ENCODE measurements at regions not wholly inside any gene's neighbourhood (a gene's known extent, or its start where the extent isn't known, plus 50 kb on each side); places are given as distances from the start of the nearest gene placed in this dataset.

GRCh38 chr17:73769479-73769878, 125.2 kb upstream of the SDK2 start:
- H3K23me2 ChIP-seq (ENCODE audit: low read depth, low read length), result no peaks in the 10 kb centered on the region
- no peak overlapping the region for H3K4ac ChIP-seq (replicated peaks; ENCODE audit: insufficient read length, low read depth, low read length)
- no peak for DNase-seq (ENCODE audit: low read depth in 1 of 2, low spot score in 2 of 2)
- CTCF ChIA-PET (ENCODE audit: partially characterized antibody), result interaction anchor here (6.0 kb wide), 1 partner anchor 14 kb away, joined by 28 read pairs; no protein-coding TSS in a partner anchor
- FAIRE-seq, result no peak
- H2AK5ac ChIP-seq (ENCODE audit: low read depth, low read length), result no peak overlapping the region
- H3K79me1 ChIP-seq (ENCODE audit: low read depth, low read length), result no peaks in the 10 kb centered on the region
- no peaks in the 10 kb centered on the region for H3K9me3 ChIP-seq (ENCODE audit: insufficient read depth in 2 of 2, low read depth in 1 of 2, low read length in 1 of 2)
- H3K36me3 ChIP-seq (ENCODE audit: control insufficient read depth in 2 of 4, insufficient read depth in 4 of 4, low read length in 3 of 4), result no peaks in the 10 kb centered on the region
- TF ChIP-seq RXRA (IDR thresholded peaks at IDR 0.05; ENCODE audit: insufficient read depth, low read depth, low read length) (no peak), KDM4A (IDR thresholded peaks at IDR 0.05; ENCODE audit: low read depth, low read length, severe bottlenecking) (no peak), POLR2AphosphoS5 (IDR thresholded peaks at IDR 0.05; ENCODE audit: low read depth, low read length) (no peak)
- no peak overlapping the region for H3K23ac ChIP-seq (ENCODE audit: insufficient read length)
- no peaks in the 10 kb centered on the region for H3K79me2 ChIP-seq (ENCODE audit: control insufficient read depth in 1 of 2, insufficient read depth in 2 of 2, low read length in 2 of 2)
- H2BK20ac ChIP-seq (ENCODE audit: low read length), result no peak overlapping the region
- WGBS, 2 experiments (ENCODE audit: extremely low coverage in 1 of 2, insufficient coverage in 1 of 2, insufficient read length in 1 of 2, insufficient replicate concordance in 2 of 2, low coverage in 1 of 2, low lambda C conversion rate in 2 of 2, missing lambda C conversion rate in 1 of 2), result 97% methylated on average over 3 of the region's 3 CpGs; no CpG with 5 or more reads in 1 of the 2 experiments
- H3K4me2 ChIP-seq (ENCODE audit: insufficient read depth in 1 of 2, low read depth in 2 of 2, low read length in 2 of 2), result no peak overlapping the region
- POLR2A ChIA-PET (ENCODE audit: partially characterized antibody), result no interaction called here
- no peak overlapping the region for H4K8ac ChIP-seq (ENCODE audit: extremely low read depth, insufficient read depth, low read length)
- H3K27me3 ChIP-seq (replicated peaks in 1 of 4; ENCODE audit: control insufficient read depth in 3 of 4, extremely low read depth in 1 of 4, insufficient read depth in 3 of 4, low read length in 3 of 4), result no peaks in the 10 kb centered on the region
- no peak overlapping the region for H4K91ac ChIP-seq (replicated peaks; ENCODE audit: insufficient read length, low read length)
- H3K4me3 ChIP-seq (ENCODE audit: extremely low read depth in 1 of 4, insufficient read depth in 2 of 4, low read depth in 3 of 4, low read length in 4 of 4), result no peak overlapping the region
- H2BK120ac ChIP-seq (replicated peaks; ENCODE audit: low read depth, low read length), result no peak overlapping the region
- no peak overlapping the region for H2AFZ ChIP-seq (ENCODE audit: low read length)
- no peak overlapping the region for H3K56ac ChIP-seq (replicated peaks; ENCODE audit: insufficient read length, low read depth, low read length)
- H3K4me1 ChIP-seq (replicated peaks in 1 of 4; ENCODE audit: control insufficient read depth in 3 of 4, insufficient read depth in 4 of 4, low read length in 3 of 4), result no peaks in the 10 kb centered on the region; a peak in 1 of 7 replicates
- H2BK15ac ChIP-seq (ENCODE audit: low read length), result no peak overlapping the region
- H3K27ac ChIP-seq (ENCODE audit: low read depth, low read length), result no peak overlapping the region
- no peaks in the 10 kb centered on the region for H4K20me1 ChIP-seq (replicated peaks in 1 of 2; ENCODE audit: control insufficient read depth in 1 of 2, insufficient read depth in 2 of 2, low read length in 2 of 2)
- no peak overlapping the region for H2BK12ac ChIP-seq (ENCODE audit: low read depth, low read length)
- no peak overlapping the region for H3K14ac ChIP-seq (ENCODE audit: insufficient read length)
- H3K18ac ChIP-seq (ENCODE audit: extremely low read depth, low read length), result no peak overlapping the region
- no peak overlapping the region for H4K5ac ChIP-seq (ENCODE audit: insufficient read length, low read depth, low read length)
- no peak overlapping the region for H3K9ac ChIP-seq (replicated peaks in 1 of 4; ENCODE audit: extremely low read depth in 1 of 4, low read depth in 3 of 4, low read length in 3 of 4)
- H2BK5ac ChIP-seq (ENCODE audit: low read depth, low read length), result no peak overlapping the region
